Kidney (tissue), 13 donors: ENCODE measurements at regions not wholly inside any gene's neighbourhood (a gene's known extent, or its start where the extent isn't known, plus 50 kb on each side); places are given as distances from the start of the nearest gene placed in this dataset.

Experiments
- DNase-seq, 5 donors: peaks; one replicate each; pipeline ENCODE4 v3.0.0-alpha.2; 2013 to 2020
- FAIRE-seq: peaks from 2 replicates; lab custom pipeline; 2012; peaks lifted over from hg19 to GRCh38; lab: Jason Lieb, UNC
- H3K27ac ChIP-seq, 2 donors: one replicate each; pipeline ENCODE4 v1.7.0; 2013; ENCODE audit warnings: low read depth in 2 of 2, low read length in 2 of 2, inconsistent platforms in 1 of 2
- H3K27me3 ChIP-seq: one replicate; pipeline ENCODE4 v1.7.1; 2013; ENCODE audit warnings: low read length, inconsistent platforms; ENCODE audit not compliant: control insufficient read depth, insufficient read depth
- H3K36me3 ChIP-seq, 3 donors: one replicate each; pipeline versions ENCODE4 v1.7.0 to v1.7.1; 2013; ENCODE audit warnings: low read length in 3 of 3, control low read depth in 1 of 3, inconsistent platforms in 1 of 3; ENCODE audit not compliant: insufficient read depth in 3 of 3, control insufficient read depth in 2 of 3
- H3K4me1 ChIP-seq, 3 donors: one replicate each; pipeline versions ENCODE4 v1.7.0 to v1.7.1; 2013; ENCODE audit warnings: low read length in 3 of 3, inconsistent platforms in 1 of 3, low read depth in 1 of 3; ENCODE audit not compliant: control insufficient read depth in 2 of 3, insufficient read depth in 2 of 3
- H3K4me3 ChIP-seq, 3 donors: one replicate each; pipeline versions ENCODE4 v1.7.0 to v1.8.1; 2013; ENCODE audit warnings: low read length in 3 of 3, control low read depth in 1 of 3, inconsistent platforms in 1 of 3
- H3K9ac ChIP-seq, 3 donors: one replicate each; pipeline versions ENCODE4 v1.7.0 to v1.7.1; 2013; ENCODE audit warnings: low read length in 3 of 3, control low read depth in 1 of 3, inconsistent platforms in 1 of 3
- H3K9me3 ChIP-seq, 3 donors: one replicate each; pipeline versions ENCODE4 v1.7.0 to v1.7.1; 2013; ENCODE audit warnings: low read length in 3 of 3, control low read depth in 1 of 3, inconsistent platforms in 1 of 3; ENCODE audit not compliant: control insufficient read depth in 2 of 3, insufficient read depth in 1 of 3
- CTCF ChIP-seq: IDR thresholded peaks from 3 replicates; pipeline ENCODE4 v1.5.1; 2012; ENCODE audit warnings: mild to moderate bottlenecking, moderate library complexity, borderline replicate concordance; ENCODE audit not compliant: insufficient read depth; ENCODE audit errors: extremely low read depth
- intact Hi-C: fragments of 100-400 bp; cut with DNase I; formaldehyde crosslinking; loops from one replicate; pipeline ENCODE4 v1.11.1; 2022
- donor health status: control.
- donor health status: control.
- donor health status: control.
- donor health status: control.
- donor health status: control.
- donor health status: DM: yes; HTN: yes; CAD: no.
- donor health status: Normal renal cell carcinoma (clear cell type).

- H3K27ac ChIP-seq = no peak overlapping the region
- H3K36me3 ChIP-seq = no peaks in the 10 kb centered on the region
- no peaks in the 10 kb centered on the region for H3K27me3 ChIP-seq
- H3K9me3 ChIP-seq = no peaks in the 10 kb centered on the region
- intact Hi-C loops = no loop called here
- no peak overlapping the region for H3K4me3 ChIP-seq
- H3K9ac ChIP-seq = no peak overlapping the region
- TF ChIP-seq CTCF = no peak
- no peaks in the 10 kb centered on the region for H3K4me1 ChIP-seq
- DNase-seq (no peak), FAIRE-seq (no peak)
Observed at GRCh38 chr5:125633523-125633922, 789.7 kb upstream of the GRAMD2B start.

- no peaks in the 10 kb centered on the region for H3K36me3 ChIP-seq
- intact Hi-C loops = no loop called here
- TF ChIP-seq CTCF = no peak
- H3K27me3 ChIP-seq = no peaks in the 10 kb centered on the region
- no peak overlapping the region for H3K4me3 ChIP-seq
- FAIRE-seq = no peak
- H3K27ac ChIP-seq = no peak overlapping the region
- H3K9me3 ChIP-seq = no peaks in the 10 kb centered on the region
- H3K9ac ChIP-seq = no peak overlapping the region
- no peaks in the 10 kb centered on the region for H3K4me1 ChIP-seq
- peak in 2 of 5 donors; percentile 18 to 34 for DNase-seq
Observed at GRCh38 chr5:125634216-125634835, 788.9 kb upstream of the GRAMD2B start.

GRCh38 chr5:125639858-125640257, 783.4 kb upstream of the GRAMD2B start:
- no peak for FAIRE-seq

More at GRCh38 chr5:125639858-125640257, 783.4 kb upstream of the GRAMD2B start:
- no peak overlapping the region for H3K27ac ChIP-seq
- peaks cover 0 to 3% (median 2%) of the 10 kb centered on the region in 3 donors for H3K9me3 ChIP-seq
- no peak overlapping the region for H3K4me3 ChIP-seq
- TF ChIP-seq CTCF = no peak
- no peaks in the 10 kb centered on the region for H3K4me1 ChIP-seq
- no peak overlapping the region for H3K9ac ChIP-seq
- no peaks in the 10 kb centered on the region for H3K27me3 ChIP-seq
- intact Hi-C loops = no loop called here
- no peaks in the 10 kb centered on the region for H3K36me3 ChIP-seq
- no peak for DNase-seq
